HG02981 (cell line): ENCODE measurements at regions not wholly inside any gene's neighbourhood (a gene's known extent, or its start where the extent isn't known, plus 50 kb on each side); places are given as distances from the start of the nearest gene placed in this dataset.
"Not testable (repeated sequence)": the region's sequence is repeated elsewhere in the genome, so short reads cannot be mapped to it uniquely, and the experiment has no call there.

Experiments
- ATAC-seq: cut with Tn5 transposase; IDR thresholded peaks from one replicate; pipeline ENCODE4 v1.9.1; 2021; ENCODE audit warnings: mild to moderate bottlenecking, moderate library complexity; ENCODE audit not compliant: unreplicated experiment

GRCh38 chr12:72863671-72864070, 591.5 kb downstream of the TRHDE start:
- ATAC-seq = no peak

DNA sequence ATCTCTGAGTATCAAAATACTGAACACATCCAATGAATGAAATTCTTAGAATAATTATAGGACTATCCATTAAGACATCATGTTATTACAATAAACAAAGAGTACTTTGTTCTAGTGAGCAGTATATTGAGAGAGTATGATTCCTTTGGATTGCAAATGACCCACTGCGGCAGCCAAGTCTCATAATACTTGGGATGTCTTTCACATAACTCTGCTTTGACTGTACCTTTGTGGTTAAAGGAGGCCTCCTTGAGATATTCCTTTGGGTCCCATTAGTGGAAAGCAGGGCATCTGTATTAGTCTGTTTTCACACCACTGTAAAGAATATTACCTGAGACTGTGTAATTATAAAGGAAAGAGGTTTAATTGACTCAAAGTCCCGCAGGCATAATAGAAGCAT, 593.8 kb downstream of the TRHDE start:
- ATAC-seq = no peak

- no peak for ATAC-seq
These were observed 596.9 kb downstream of the TRHDE start for GRCh38 chr12:72869024-72869423.

DNA sequence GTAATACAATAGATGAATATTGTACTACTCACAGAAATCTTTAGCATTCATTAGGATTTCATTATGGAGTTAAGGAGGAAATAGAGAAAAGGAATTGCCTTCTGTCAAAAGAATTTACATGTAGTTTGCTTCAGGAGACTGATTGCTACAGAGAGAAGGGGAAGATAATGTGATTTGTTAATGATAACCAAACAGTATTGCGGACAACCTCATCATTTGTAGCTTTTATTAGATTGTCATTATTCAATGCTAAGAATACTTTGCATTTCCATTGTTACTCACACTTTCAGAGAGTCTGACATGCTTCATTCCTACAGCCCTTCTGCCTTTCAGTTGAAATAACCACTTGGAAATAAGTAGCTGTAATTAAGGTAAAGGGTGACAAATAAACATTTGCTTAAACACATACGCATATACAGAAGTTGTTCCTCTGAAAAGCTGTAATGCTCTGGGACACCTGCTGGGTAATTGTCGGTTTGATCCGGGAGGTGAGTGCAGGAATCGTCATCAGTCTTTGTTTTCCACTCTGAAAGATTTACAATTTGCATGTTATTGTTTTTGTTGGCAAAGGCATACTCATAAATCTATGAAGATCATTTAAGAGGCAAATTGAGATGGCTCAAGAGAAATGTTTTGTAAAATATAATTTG, 600.2 kb downstream of the TRHDE start:
- ATAC-seq = no peak

- ATAC-seq = no peak
These were observed 600.8 kb downstream of the TRHDE start for GRCh38 chr12:72872996-72873395.

DNA sequence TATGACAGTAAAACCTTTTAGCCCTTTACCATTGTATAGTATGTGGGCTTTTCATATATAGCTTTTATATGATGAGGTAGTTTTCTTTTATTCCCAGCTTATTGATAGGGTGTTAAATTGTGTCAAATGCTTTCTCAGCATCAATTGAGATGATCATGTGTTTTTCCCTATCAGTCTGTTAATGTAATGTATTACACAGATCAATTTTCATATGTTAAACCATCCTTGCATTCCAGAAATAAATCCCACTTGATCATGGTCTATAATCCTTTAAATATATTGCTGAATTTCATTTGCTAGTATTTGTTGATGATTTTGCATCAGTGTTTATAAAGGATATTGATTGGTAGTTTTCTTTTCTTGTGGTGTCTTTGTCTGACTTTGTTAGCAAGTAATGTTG, 603.9 kb downstream of the TRHDE start:
- no peak for ATAC-seq

GRCh38 chr12:72888693-72889092, 616.5 kb downstream of the TRHDE start:
- no peak for ATAC-seq

DNA sequence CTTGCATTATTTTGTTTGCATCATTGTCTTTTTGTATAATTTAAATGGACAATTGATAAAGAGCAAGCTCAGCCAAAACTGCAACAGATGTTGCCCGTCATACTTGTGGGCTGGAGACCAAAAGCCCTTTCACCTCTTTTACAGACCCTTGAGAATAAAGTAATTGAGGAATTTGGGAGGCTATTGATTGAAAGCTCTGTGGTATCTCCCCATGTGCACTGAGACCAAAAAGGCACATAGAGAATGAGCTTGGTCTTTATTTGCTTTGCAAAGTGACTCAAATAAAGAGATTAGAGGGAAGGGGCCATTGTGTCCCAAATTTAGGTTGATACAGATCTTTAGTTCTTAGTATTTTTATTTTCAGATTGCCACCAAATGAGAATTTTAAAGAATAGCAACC, 617.6 kb downstream of the TRHDE start:
- ATAC-seq = no peak

DNA sequence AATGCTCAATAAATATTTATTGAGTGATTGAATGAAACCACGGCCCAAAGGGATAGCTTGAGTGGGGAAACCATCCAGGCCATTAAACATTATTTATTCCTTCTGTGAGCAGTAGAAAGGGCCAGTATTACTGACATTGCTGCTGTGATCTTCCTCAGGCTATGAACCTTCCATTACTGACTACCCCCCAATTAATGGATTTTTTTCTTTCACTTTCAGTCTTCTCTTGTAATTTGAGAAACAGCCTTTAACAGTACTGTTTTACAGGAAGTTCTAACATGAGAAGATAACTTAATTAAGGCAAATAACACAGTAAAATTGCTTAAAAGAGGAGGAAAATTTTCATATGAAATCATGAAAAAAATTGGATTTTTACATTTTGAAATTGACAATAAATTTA, 629.5 kb downstream of the TRHDE start:
- no peak for ATAC-seq

GRCh38 chr12:72925716-72926115, 653.5 kb downstream of the TRHDE start:
- ATAC-seq = no peak

DNA sequence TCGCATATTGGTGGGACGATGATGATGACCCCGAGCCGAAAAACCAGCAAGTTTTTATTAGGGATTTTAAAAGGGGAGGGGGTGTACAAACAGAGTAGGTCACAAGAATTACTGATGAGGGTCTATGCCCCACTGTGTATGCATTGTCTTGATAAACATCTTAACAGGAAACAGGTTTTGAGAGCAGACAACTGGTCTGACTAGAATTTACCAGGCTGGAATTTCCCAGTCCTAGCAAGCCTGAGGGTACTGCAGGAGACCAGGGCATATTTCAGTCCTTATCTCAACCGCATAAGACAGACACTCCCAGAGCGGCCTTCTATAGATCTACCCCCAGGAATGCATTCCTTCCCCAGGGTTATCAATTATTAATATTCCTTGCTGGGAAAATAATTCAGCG, 659.7 kb downstream of the TRHDE start:
- ATAC-seq = not testable (repeated sequence)

GRCh38 chr12:72937486-72937885, 665.3 kb downstream of the TRHDE start:
- ATAC-seq = no peak

GRCh38 chr12:72957454-72957853, 685.3 kb downstream of the TRHDE start:
- no peak for ATAC-seq

GRCh38 chr12:72966684-72967083, 694.5 kb downstream of the TRHDE start:
- ATAC-seq = no peak

- no peak for ATAC-seq
These were observed 702.9 kb downstream of the TRHDE start for GRCh38 chr12:72974954-72975555.

DNA sequence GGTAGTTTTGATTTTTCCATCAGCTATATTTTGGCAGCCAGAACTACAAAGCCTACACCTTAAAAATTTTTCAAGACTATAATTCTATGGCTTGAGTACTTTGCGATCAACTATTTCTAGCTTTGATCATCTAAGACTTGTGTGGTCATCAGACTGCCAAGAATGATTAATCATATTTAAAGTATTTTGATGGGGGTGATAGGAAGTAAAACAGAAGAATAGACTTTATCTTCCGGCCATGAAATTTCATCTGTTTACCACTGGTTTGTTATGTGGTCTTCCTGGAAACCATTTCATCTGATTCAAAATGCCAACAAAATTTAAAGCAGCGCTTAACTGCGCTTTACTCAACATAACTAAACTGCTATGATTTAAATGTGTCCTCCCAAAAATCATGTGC, 706.8 kb downstream of the TRHDE start:
- no peak for ATAC-seq

- no peak for ATAC-seq
These were observed 710.2 kb downstream of the TRHDE start for GRCh38 chr12:72982356-72982755.

- no peak for ATAC-seq
These were observed 714.8 kb downstream of the TRHDE start for GRCh38 chr12:72986963-72987362.

- ATAC-seq = no peak
These were observed 717.3 kb downstream of the TRHDE start for GRCh38 chr12:72989458-72989947.

DNA sequence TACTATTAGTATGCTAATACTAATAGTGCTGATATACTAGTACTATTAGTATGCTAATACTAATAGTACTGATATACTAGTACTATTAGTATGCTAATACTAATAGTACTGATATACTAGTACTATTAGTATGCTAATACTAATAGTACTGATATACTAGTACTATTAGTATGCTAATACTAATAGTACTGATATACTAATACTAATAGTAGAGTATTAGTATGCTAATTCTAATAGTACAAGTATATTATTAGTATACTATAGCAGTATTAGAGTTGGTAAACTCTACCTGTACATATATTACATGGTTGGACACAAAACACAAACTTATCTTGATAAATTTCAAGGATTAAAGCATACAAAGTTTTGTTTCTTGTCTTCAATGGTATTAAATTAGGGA, 722.9 kb downstream of the TRHDE start:
- not testable (repeated sequence) for ATAC-seq

GRCh38 chr12:72995616-72996015, 723.4 kb downstream of the TRHDE start:
- ATAC-seq = no peak

GRCh38 chr12:73001806-73002205, 729.6 kb downstream of the TRHDE start:
- ATAC-seq = not testable (repeated sequence)

GRCh38 chr12:73002504-73002903, 730.3 kb downstream of the TRHDE start:
- not testable (repeated sequence) for ATAC-seq
